ENCODE measurements at regions not wholly inside any gene's neighbourhood (a gene's known extent, or its start where the extent isn't known, plus 50 kb on each side); places are given as distances from the start of the nearest gene placed in this dataset.
"Not testable (repeated sequence)": the region's sequence is repeated elsewhere in the genome, so short reads cannot be mapped to it uniquely, and the experiment has no call there.

DNA sequence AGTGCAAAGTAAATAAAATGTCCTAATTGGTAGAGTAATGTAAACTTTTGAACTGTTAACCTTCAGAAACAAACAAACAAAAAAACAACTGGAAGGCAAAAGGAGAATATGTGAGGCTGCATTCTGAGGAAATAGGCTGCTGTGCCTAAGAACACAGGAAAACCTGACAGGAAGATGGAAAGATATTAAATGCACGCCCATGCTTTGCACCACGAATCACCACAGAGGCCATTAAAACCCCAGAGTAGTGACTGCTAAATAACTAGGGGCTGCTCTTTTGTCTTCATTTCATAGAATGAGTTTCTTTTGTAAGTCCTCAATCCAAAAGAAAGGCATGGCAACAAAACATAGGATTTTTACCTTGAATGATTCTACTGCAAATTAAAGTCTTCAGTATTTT is 436.0 kb downstream of the RAB38 start:
- no peak for DNase-seq
- Histone ChIP-seq H3K36me3 (replicated peaks; ENCODE audit: control insufficient read depth, insufficient read depth, low read length) (no peaks in the 10 kb centered on the region), H3K4me3 (ENCODE audit: insufficient read depth, low read depth, low read length) (no peak overlapping the region), H3K27me3 (ENCODE audit: control insufficient read depth, insufficient read depth, low read length) (no peaks in the 10 kb centered on the region)

DNA sequence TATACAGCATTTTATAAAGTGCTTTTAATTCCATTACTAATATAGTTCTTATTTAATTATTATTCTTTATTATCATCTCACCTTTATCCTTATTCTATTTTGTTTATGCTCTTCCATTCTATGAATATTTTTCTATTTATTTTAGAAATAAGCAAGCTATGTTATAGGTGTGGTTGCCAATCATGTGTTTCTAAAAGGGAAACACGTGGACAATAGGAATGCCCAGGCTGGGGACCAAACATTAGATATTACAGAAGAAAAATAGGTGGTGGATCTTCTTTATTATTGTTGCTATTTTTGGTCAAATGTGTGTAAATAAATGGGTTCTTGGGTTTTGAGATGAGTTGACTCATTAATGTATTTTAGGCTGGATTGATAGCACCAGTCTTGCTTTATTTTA is 438.3 kb downstream of the RAB38 start:
- DNase-seq = no peak
- Histone ChIP-seq H3K36me3 (replicated peaks; ENCODE audit: control insufficient read depth, insufficient read depth, low read length) (no peaks in the 10 kb centered on the region), H3K27me3 (ENCODE audit: control insufficient read depth, insufficient read depth, low read length) (no peaks in the 10 kb centered on the region), H3K4me3 (ENCODE audit: insufficient read depth, low read depth, low read length) (no peak overlapping the region)

DNA sequence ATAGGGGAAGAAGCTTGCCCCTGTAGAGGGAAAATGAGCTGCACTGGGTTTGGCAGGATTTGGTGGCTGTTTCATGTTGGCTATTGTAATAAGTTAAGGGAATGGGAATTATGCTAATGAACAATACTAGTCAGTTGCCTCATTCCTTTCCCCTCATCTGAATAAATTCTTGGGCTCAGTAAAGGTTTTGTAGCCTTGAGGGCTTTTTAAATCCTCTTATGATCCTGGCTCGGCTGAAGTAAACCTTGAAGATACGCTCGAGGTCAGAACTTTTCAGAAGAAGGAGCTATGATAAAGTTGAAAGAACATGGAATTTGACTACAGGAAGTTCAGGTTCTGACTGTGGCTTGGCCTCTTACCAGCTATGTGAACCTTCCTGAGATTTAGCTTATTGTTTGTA is 448.7 kb downstream of the RAB38 start:
- H3K27me3 ChIP-seq (ENCODE audit: control insufficient read depth, insufficient read depth, low read length) = no peaks in the 10 kb centered on the region

DNA sequence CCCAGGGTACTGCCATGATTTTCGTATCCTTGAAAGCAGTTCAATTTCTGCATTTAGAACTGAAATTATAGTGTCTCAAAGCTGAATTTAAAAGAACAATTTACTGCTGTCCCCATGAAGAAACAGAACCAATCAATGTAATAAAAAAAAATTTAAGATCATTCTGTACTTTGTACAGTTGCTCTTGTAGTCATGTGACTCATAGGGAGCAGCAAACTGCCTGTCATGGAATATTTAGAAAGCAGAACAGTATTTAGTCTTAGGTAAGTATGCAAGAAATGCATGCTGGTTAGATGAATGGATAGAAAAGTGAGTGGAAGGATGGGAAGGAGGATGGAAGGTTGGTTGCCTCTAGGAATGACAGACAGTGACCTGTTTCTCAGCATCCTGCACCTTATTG is 450.9 kb downstream of the RAB38 start:
- H3K27me3 ChIP-seq (ENCODE audit: control insufficient read depth, insufficient read depth, low read length) = no peaks in the 10 kb centered on the region
- H3K4me3 ChIP-seq (ENCODE audit: insufficient read depth, low read depth, low read length) = no peak overlapping the region
- H3K36me3 ChIP-seq (replicated peaks; ENCODE audit: control insufficient read depth, insufficient read depth, low read length) = no peaks in the 10 kb centered on the region
- no peak for DNase-seq

More for the DNA sequence above, 448.7 kb downstream of the RAB38 start:
- Histone ChIP-seq H3K4me3 (ENCODE audit: insufficient read depth, low read depth, low read length) (no peak overlapping the region), H3K36me3 (replicated peaks; ENCODE audit: control insufficient read depth, insufficient read depth, low read length) (no peaks in the 10 kb centered on the region)
- no peak for DNase-seq

DNA sequence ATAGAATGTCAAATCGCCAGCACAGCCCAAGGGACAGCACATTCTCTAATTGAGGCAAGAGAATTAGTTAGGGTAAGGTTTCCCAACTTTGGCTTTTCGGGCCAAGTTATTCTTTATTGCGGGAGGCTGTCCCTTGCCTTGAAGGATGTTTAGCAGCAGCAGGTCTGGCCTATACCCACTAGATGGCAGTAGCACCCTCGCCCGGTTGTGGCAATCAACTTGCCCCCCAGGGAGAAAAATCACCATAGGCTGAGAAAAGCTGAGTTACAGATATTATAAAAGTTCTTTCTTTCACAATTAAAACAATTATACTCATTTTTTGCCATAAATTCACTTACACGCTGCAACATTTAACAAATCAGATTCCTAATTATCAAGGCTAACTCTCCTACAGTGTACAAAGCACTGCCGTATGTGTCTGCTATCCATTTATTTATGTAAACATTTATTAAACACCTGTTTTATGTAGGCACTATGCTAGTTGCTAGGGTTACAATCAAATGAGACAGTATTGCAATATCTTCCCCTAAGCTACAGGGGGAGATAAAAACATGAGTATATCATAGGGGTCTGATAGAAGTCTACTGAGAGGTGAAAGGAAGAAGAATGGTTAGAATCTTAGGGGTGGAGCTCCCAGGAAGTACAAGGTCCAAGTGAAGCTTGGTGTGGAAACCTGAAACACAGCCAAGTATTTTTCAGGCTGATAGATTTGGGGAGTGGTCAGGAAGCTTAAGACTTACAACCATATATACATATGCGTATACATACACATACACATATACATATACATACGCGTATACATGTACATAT is 452.3 kb downstream of the RAB38 start:
- DNase-seq = peak; percentile 8
- H3K4me3 ChIP-seq (ENCODE audit: insufficient read depth, low read depth, low read length) = no peak overlapping the region
- no peaks in the 10 kb centered on the region for H3K27me3 ChIP-seq (ENCODE audit: control insufficient read depth, insufficient read depth, low read length)
- H3K36me3 ChIP-seq (replicated peaks; ENCODE audit: control insufficient read depth, insufficient read depth, low read length) = no peaks in the 10 kb centered on the region

DNA sequence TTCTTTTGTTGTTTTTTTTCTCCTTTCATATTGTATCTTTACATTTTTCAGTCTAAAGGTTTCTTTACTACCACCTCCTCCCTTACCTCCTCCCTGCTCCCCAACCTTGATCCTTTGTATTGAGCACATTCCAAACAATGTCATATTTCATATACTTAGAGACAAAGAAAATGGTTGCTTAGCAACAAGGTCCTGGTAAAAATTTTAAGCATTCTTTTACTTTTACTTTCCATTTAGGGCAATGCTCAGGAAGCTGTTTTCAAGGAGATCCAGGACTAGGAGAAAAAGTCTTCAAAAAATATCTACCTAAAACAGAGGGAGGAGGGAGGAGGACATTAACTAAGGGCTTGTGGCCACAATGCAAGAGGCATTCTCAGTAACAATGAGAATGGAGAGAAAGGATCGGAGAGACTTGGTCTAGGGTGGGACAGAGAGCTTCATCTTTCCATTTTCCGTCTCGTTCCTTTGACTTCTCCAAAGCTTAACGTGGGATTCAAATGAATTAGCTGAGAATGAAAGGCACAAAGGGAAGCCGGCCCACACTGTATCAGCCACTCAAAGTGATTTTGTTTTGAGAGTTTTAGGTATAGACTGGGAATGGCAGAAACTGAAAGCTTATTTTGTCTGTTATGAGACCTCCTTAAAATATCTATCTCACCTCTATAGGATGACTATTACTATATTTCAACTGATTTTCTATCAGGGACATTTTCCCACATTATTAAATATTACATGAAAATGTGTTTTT is 455.7 kb downstream of the RAB38 start:
- Histone ChIP-seq H3K4me3 (ENCODE audit: insufficient read depth, low read depth, low read length) (no peak overlapping the region), H3K36me3 (replicated peaks; ENCODE audit: control insufficient read depth, insufficient read depth, low read length) (no peaks in the 10 kb centered on the region), H3K27me3 (ENCODE audit: control insufficient read depth, insufficient read depth, low read length) (no peaks in the 10 kb centered on the region)
- no peak for DNase-seq

GRCh38 chr11:87712802-87713202 is 462.4 kb downstream of the RAB38 start:
- Histone ChIP-seq H3K36me3 (replicated peaks; ENCODE audit: control insufficient read depth, insufficient read depth, low read length) (no peaks in the 10 kb centered on the region), H3K4me3 (ENCODE audit: insufficient read depth, low read depth, low read length) (no peak overlapping the region), H3K27me3 (ENCODE audit: control insufficient read depth, insufficient read depth, low read length) (no peaks in the 10 kb centered on the region)
- no peak for DNase-seq

- Histone ChIP-seq H3K4me3 (ENCODE audit: insufficient read depth, low read depth, low read length) (no peak overlapping the region), H3K27me3 (ENCODE audit: control insufficient read depth, insufficient read depth, low read length) (no peaks in the 10 kb centered on the region)
- DNase-seq = no peak
Observed at GRCh38 chr11:87712391-87712790, 462.9 kb downstream of the RAB38 start.

DNA sequence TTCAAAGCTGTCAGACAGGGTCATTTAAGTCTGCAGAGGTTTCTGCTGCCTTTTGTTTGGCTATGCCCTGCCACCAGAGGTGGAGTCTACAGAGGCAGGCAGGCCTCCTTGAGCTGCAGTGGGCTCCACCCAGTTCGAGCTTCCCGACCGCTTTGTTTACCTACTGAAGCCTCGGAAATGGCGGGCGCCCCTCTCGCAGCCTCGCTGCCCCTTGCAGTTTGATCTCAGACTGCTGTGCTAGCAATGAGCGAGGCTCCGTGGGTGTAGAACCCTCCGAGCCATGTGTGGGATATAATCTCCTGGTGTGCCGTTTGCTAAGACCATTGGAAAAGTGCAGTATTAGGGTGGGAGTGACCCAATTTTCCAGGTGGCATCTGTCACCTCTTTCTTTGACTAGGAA is 471.7 kb downstream of the RAB38 start:
- not testable (repeated sequence) for H3K27me3 ChIP-seq (ENCODE audit: control insufficient read depth, insufficient read depth, low read length); H3K4me3 ChIP-seq (ENCODE audit: insufficient read depth, low read depth, low read length); DNase-seq; H3K36me3 ChIP-seq (replicated peaks; ENCODE audit: control insufficient read depth, insufficient read depth, low read length)

More at GRCh38 chr11:87712391-87712790, 462.9 kb downstream of the RAB38 start:
- H3K36me3 ChIP-seq (replicated peaks; ENCODE audit: control insufficient read depth, insufficient read depth, low read length) = no peaks in the 10 kb centered on the region

DNA sequence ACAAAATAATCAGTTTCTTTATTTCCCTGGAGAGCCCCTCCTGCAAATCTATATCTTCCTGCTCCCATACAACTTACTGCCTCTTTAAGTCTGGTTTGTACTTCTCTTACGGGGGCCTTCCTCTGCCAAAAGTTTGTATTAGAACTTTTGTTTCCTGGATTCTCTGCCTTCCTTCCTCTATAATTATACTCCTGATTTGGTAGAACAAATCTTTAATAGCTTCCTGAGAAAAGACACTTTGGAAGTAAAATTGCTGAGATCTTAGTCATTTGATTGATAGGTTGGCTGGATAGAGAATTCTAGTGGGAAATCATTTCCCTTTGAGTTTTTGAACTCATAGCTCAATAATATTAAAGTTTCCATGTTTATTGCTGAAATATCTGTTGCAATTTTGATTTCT is 499.2 kb downstream of the RAB38 start:
- Histone ChIP-seq H3K4me3 (ENCODE audit: insufficient read depth, low read depth, low read length) (no peak overlapping the region), H3K36me3 (replicated peaks; ENCODE audit: control insufficient read depth, insufficient read depth, low read length) (no peaks in the 10 kb centered on the region), H3K27me3 (ENCODE audit: control insufficient read depth, insufficient read depth, low read length) (no peaks in the 10 kb centered on the region)
- DNase-seq = no peak

DNA sequence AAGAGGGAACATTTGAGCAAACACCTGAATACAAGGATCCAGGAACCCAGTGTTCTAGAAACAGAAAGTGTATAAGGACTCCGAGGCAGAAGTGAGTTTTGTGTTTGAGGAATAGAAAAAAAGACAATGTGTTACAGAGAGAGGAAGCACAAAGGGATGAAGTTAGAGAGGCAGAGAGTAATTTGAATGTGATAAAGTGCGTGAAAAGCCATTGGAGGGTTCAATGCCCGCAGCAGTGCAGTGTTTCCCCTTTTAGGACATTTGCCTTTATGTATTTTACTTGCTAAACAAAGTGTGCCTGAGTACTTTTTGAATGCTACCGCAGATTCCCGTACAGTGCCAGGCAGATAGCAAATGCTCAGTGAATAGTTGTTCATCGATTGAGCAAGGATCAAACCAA is 508.5 kb downstream of the RAB38 start:
- H3K36me3 ChIP-seq (replicated peaks; ENCODE audit: control insufficient read depth, insufficient read depth, low read length) = no peaks in the 10 kb centered on the region
- no peaks in the 10 kb centered on the region for H3K27me3 ChIP-seq (ENCODE audit: control insufficient read depth, insufficient read depth, low read length)
- DNase-seq = no peak
- no peak overlapping the region for H3K4me3 ChIP-seq (ENCODE audit: insufficient read depth, low read depth, low read length)

DNA sequence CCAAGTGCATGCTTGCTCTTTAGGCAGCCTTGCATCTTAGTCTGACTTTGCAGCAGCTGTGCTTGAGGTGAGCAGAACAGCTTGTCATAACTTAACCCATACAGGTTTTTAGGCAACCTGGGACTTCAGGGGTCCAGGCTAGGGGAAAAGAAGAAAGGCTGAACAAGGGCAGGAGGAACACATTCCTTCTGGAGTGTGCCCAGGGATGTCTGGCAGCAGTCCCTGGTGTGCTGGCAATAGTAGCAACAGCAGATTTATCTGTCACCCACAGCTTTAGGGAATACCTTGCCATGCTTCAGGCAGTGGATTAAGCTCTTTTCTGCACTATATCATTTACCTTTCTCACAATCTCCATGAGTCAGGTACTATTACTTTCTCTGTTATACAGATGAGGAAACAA is 513.0 kb downstream of the RAB38 start:
- DNase-seq = no peak
- Histone ChIP-seq H3K4me3 (ENCODE audit: insufficient read depth, low read depth, low read length) (no peak overlapping the region), H3K27me3 (ENCODE audit: control insufficient read depth, insufficient read depth, low read length) (no peaks in the 10 kb centered on the region), H3K36me3 (replicated peaks; ENCODE audit: control insufficient read depth, insufficient read depth, low read length) (no peaks in the 10 kb centered on the region)

- no peak overlapping the region for H3K4me3 ChIP-seq (ENCODE audit: insufficient read depth, low read depth, low read length)
- H3K36me3 ChIP-seq (replicated peaks; ENCODE audit: control insufficient read depth, insufficient read depth, low read length) = no peaks in the 10 kb centered on the region
- no peaks in the 10 kb centered on the region for H3K27me3 ChIP-seq (ENCODE audit: control insufficient read depth, insufficient read depth, low read length)
- no peak for DNase-seq
Observed at GRCh38 chr11:87660926-87661660, 514.1 kb downstream of the RAB38 start.

GRCh38 chr11:87659807-87660206 is 515.4 kb downstream of the RAB38 start:
- H3K27me3 ChIP-seq (ENCODE audit: control insufficient read depth, insufficient read depth, low read length) = no peaks in the 10 kb centered on the region

GRCh38 chr11:87645626-87646025 is 529.6 kb downstream of the RAB38 start:
- no peaks in the 10 kb centered on the region for H3K27me3 ChIP-seq (ENCODE audit: control insufficient read depth, insufficient read depth, low read length)
- H3K36me3 ChIP-seq (replicated peaks; ENCODE audit: control insufficient read depth, insufficient read depth, low read length) = no peaks in the 10 kb centered on the region
- H3K4me3 ChIP-seq (ENCODE audit: insufficient read depth, low read depth, low read length) = no peak overlapping the region
- DNase-seq = no peak

More at GRCh38 chr11:87659807-87660206, 515.4 kb downstream of the RAB38 start:
- H3K4me3 ChIP-seq (ENCODE audit: insufficient read depth, low read depth, low read length) = no peak overlapping the region
- H3K36me3 ChIP-seq (replicated peaks; ENCODE audit: control insufficient read depth, insufficient read depth, low read length) = no peaks in the 10 kb centered on the region
- DNase-seq = no peak

Measured in H7 (cell line).